ENCODE measurements at regions not wholly inside any gene's neighbourhood (a gene's known extent, or its start where the extent isn't known, plus 50 kb on each side); places are given as distances from the start of the nearest gene placed in this dataset.
"Not testable (repeated sequence)": the region's sequence is repeated elsewhere in the genome, so short reads cannot be mapped to it uniquely, and the experiment has no call there.

- not testable (repeated sequence) for TF ChIP-seq CTCF, POLR2A, EP300, POLR2AphosphoS5 (IDR thresholded peaks at IDR 0.05)
Observed at GRCh38 chr1:168486820-168487219, 57.0 kb downstream of the XCL2 start.

Data from gastroesophageal sphincter (tissue), 3 donors.